IMR-90 (cell line): ENCODE measurements at regions not wholly inside any gene's neighbourhood (a gene's known extent, or its start where the extent isn't known, plus 50 kb on each side); places are given as distances from the start of the nearest gene placed in this dataset.

Experiments
- ATAC-seq: fragments of 200-7000 bp; cut with Tn5 transposase; 2 replicates; pipeline ENCODE4 v1.9.1; 2020; ENCODE audit warnings: low read depth, mild to moderate bottlenecking, moderate library complexity
- BruUV-seq: library from RNA; stranded (reverse); fragments of 400-500 nt; replicated peaks from 2 replicates; lab custom pipeline; 2021; lab: Mats Ljungman, UMichigan
- CTCF ChIA-PET: fragments of 300-600 bp; formaldehyde crosslinking; extraction: SDS; loops from one replicate; lab custom pipeline; 2021; ENCODE audit warnings: antibody characterized with exemption; lab: Yijun Ruan, JAX
- POLR2A ChIA-PET: fragments of 300-600 bp; sonication (Branson Sonifier 250); formaldehyde crosslinking; loops from one replicate; lab custom pipeline; 2022; ENCODE audit warnings: antibody characterized with exemption; ENCODE audit not compliant: unreplicated experiment; lab: Charles Lee
- DNase-seq: peaks from one replicate; pipeline ENCODE4 v3.0.0; 2013
- H2AFZ ChIP-seq: replicated peaks from 2 replicates; pipeline ENCODE3; 2013; ENCODE audit warnings: low read length, mild to moderate bottlenecking; ENCODE audit not compliant: poor library complexity
- H2AK5ac ChIP-seq: 2 replicates; pipeline ENCODE4 v1.6.1; 2013; ENCODE audit warnings: low read depth, low read length, inconsistent platforms
- H2AK9ac ChIP-seq: replicated peaks from 2 replicates; pipeline ENCODE3; 2013; ENCODE audit warnings: mild to moderate bottlenecking, low read depth, low read length, moderate library complexity; ENCODE audit not compliant: poor library complexity
- H2BK120ac ChIP-seq: 2 replicates; pipeline ENCODE4 v1.6.1; 2013; ENCODE audit warnings: low read depth, low read length, inconsistent platforms
- H2BK15ac ChIP-seq: 3 replicates; pipeline ENCODE4 v1.6.1; 2013; ENCODE audit warnings: low read depth, low read length, inconsistent platforms
- H2BK20ac ChIP-seq: 2 replicates; pipeline ENCODE4 v1.6.1; 2013; ENCODE audit warnings: low read depth, mild to moderate bottlenecking, inconsistent platforms, low read length, moderate library complexity
- H2BK5ac ChIP-seq: 2 replicates; pipeline ENCODE4 v1.6.1; 2013; ENCODE audit warnings: mild to moderate bottlenecking, low read depth, low read length, inconsistent platforms; ENCODE audit not compliant: poor library complexity, severe bottlenecking
- H3K14ac ChIP-seq: replicated peaks from 2 replicates; pipeline ENCODE4 v1.6.1; 2013; ENCODE audit warnings: low read depth, low read length, inconsistent platforms
- H3K18ac ChIP-seq: 2 replicates; pipeline ENCODE4 v1.6.1; 2013; ENCODE audit warnings: low read depth, low read length, control low read depth
- H3K23ac ChIP-seq: 2 replicates; pipeline ENCODE4 v1.6.1; 2013; ENCODE audit warnings: low read depth, low read length, inconsistent platforms
- H3K27ac ChIP-seq: 2 replicates; pipeline ENCODE4 v1.5.1; 2013; ENCODE audit warnings: mild to moderate bottlenecking, control low read depth, low read length; ENCODE audit not compliant: insufficient read depth
- H3K27me3 ChIP-seq: 2 replicates; pipeline ENCODE4 v1.6.1; 2013; ENCODE audit warnings: low read length; ENCODE audit not compliant: control insufficient read depth, insufficient read depth
- H3K36me3 ChIP-seq: 2 replicates; pipeline ENCODE4 v1.6.1; 2013; ENCODE audit warnings: low read length, mixed read lengths; ENCODE audit not compliant: control insufficient read depth, insufficient read depth
- H3K4ac ChIP-seq: 2 replicates; pipeline ENCODE4 v1.6.1; 2013; ENCODE audit warnings: low read depth, low read length, inconsistent platforms
- H3K4me1 ChIP-seq: 2 replicates; pipeline ENCODE4 v1.6.1; 2013; ENCODE audit warnings: low read length, mixed read lengths; ENCODE audit not compliant: control insufficient read depth, insufficient read depth
- H3K4me2 ChIP-seq: 2 replicates; pipeline ENCODE4 v1.6.1; 2013; ENCODE audit warnings: low read depth, mild to moderate bottlenecking, control low read depth, low read length, moderate library complexity
- H3K4me3 ChIP-seq: 2 replicates; pipeline ENCODE4 v1.5.1; 2013; ENCODE audit warnings: low read depth, mild to moderate bottlenecking, control low read depth, low read length, moderate library complexity; ENCODE audit not compliant: insufficient read depth
- H3K56ac ChIP-seq: 2 replicates; pipeline ENCODE4 v1.6.1; 2013; ENCODE audit warnings: low read length, inconsistent platforms; ENCODE audit not compliant: insufficient read depth; ENCODE audit errors: extremely low read depth
- H3K79me1 ChIP-seq, 2 experiments: 2 replicates each; pipeline ENCODE4 v1.6.1; 2013; ENCODE audit warnings: low read length in 2 of 2, inconsistent platforms in 1 of 2, low read depth in 1 of 2
- H3K9ac ChIP-seq: 2 replicates; pipeline ENCODE4 v1.6.1; 2013; ENCODE audit warnings: low read depth, low read length, control low read depth
- H3K9me1 ChIP-seq: 2 replicates; pipeline ENCODE4 v1.6.1; 2013; ENCODE audit warnings: low read length, inconsistent platforms; ENCODE audit not compliant: insufficient read depth
- H3K9me3 ChIP-seq: 2 replicates; pipeline ENCODE4 v1.6.1; 2013; ENCODE audit warnings: low read length; ENCODE audit not compliant: control insufficient read depth, insufficient read depth
- H4K20me1 ChIP-seq: 2 replicates; pipeline ENCODE4 v1.6.1; 2013; ENCODE audit warnings: low read length, inconsistent platforms; ENCODE audit not compliant: insufficient read depth
- H4K5ac ChIP-seq: 2 replicates; pipeline ENCODE4 v1.6.1; 2013; ENCODE audit warnings: mild to moderate bottlenecking, low read depth, low read length, control low read depth
- H4K8ac ChIP-seq, 2 experiments: 2 replicates each; pipeline ENCODE4 v1.6.1; 2013; ENCODE audit warnings: low read depth in 2 of 2, low read length in 2 of 2, control low read depth in 1 of 2, inconsistent platforms in 1 of 2
- H4K91ac ChIP-seq: 2 replicates; pipeline ENCODE4 v1.6.1; 2013; ENCODE audit warnings: low read depth, low read length, inconsistent platforms; ENCODE audit not compliant: insufficient read depth
- BHLHE40 ChIP-seq: fragments of 150-350 bp; IDR thresholded peaks from 2 replicates; pipeline ENCODE4 v1.6.1; 2016; ENCODE audit warnings: mild to moderate bottlenecking, low read depth, low read length
- CEBPB ChIP-seq: IDR thresholded peaks from 2 replicates; pipeline ENCODE4 v1.6.1; 2012; ENCODE audit warnings: low read depth, low read length, improper control_type of control experiment
- CHD1 ChIP-seq: IDR thresholded peaks from 2 replicates; pipeline ENCODE4 v1.6.1; 2012; ENCODE audit warnings: low read depth, low read length, improper control_type of control experiment
- CTCF ChIP-seq: conservative IDR thresholded peaks from 2 replicates; pipeline ENCODE4 v1.5.1; 2012; ENCODE audit warnings: mild to moderate bottlenecking, low read depth, low read length, improper control_type of control experiment
- FOS ChIP-seq: fragments of 150-350 bp; IDR thresholded peaks from 2 replicates; pipeline ENCODE4 v1.6.1; 2016; ENCODE audit warnings: low read depth, low read length
- MAFK ChIP-seq: IDR thresholded peaks from 2 replicates; pipeline ENCODE4 v1.6.1; 2012; ENCODE audit warnings: low read depth, low read length, improper control_type of control experiment
- MAZ ChIP-seq: IDR thresholded peaks from 2 replicates; pipeline ENCODE4 v1.6.1; 2012; ENCODE audit warnings: low read depth, mild to moderate bottlenecking, low read length, improper control_type of control experiment, moderate library complexity, borderline replicate concordance
- MXI1 ChIP-seq: IDR thresholded peaks from 2 replicates; pipeline ENCODE4 v1.6.1; 2012; ENCODE audit warnings: low read depth, mild to moderate bottlenecking, low read length, moderate library complexity, borderline replicate concordance
- NFE2L2 ChIP-seq: fragments of 150-350 bp; IDR thresholded peaks from 2 replicates; pipeline ENCODE4 v1.6.1; 2016; ENCODE audit warnings: low read depth, mild to moderate bottlenecking, low read length
- POLR2A ChIP-seq: IDR thresholded peaks from 2 replicates; pipeline ENCODE4 v1.6.1; 2012; ENCODE audit warnings: mild to moderate bottlenecking, low read depth, low read length
- RAD21 ChIP-seq: IDR thresholded peaks from 2 replicates; pipeline ENCODE4 v1.6.1; 2012; ENCODE audit warnings: low read length, improper control_type of control experiment
- RCOR1 ChIP-seq: IDR thresholded peaks from 2 replicates; pipeline ENCODE4 v1.6.1; 2012; ENCODE audit warnings: mild to moderate bottlenecking, low read length, improper control_type of control experiment; ENCODE audit not compliant: insufficient replicate concordance
- RFX5 ChIP-seq: IDR thresholded peaks from 2 replicates; pipeline ENCODE4 v1.8.0; 2012; ENCODE audit warnings: low read depth, mild to moderate bottlenecking, low read length, moderate library complexity
- SMC3 ChIP-seq: fragments of 150-350 bp; IDR thresholded peaks from 2 replicates; pipeline ENCODE4 v1.6.1; 2016; ENCODE audit warnings: low read depth, mild to moderate bottlenecking, antibody characterized with exemption, low read length, moderate library complexity
- WGBS, 2 experiments: methylation state at CpG; one replicate each; pipeline versions ENCODE4 v1.1.5 to v1.1.7; 2013; ENCODE audit warnings: missing lambda C conversion rate in 2 of 2; ENCODE audit not compliant: insufficient read length in 1 of 2; ENCODE audit errors: extremely low coverage in 2 of 2; 5-methylcytosine and 5-hydroxymethylcytosine counted together
- dilution Hi-C: fragments of 300-500 bp; cut with HindIII; formaldehyde crosslinking; loops from one replicate; pipeline ENCODE4 v1.14.3; 2018; ENCODE audit warnings: low sequenced_read_pairs; ENCODE audit not compliant: unreplicated experiment
- in situ Hi-C: fragments of 300-500 bp; cut with MboI; formaldehyde crosslinking; loops from 3 replicates; pipeline ENCODE4 v1.14.3; 2019; ENCODE audit warnings: low sequenced_read_pairs, inconsistent platforms, mixed read lengths
- intact Hi-C: fragments of 100-400 bp; cut with micrococcal nuclease; formaldehyde crosslinking; loops from 2 replicates; pipeline ENCODE4 v1.10.0; 2022
- TF ChIP-seq, protein P1 (sequence below): fragments of 150-350 bp; IDR thresholded peaks from 2 replicates; pipeline ENCODE4 v1.6.1; 2017; ENCODE audit warnings: mild to moderate bottlenecking, antibody characterized with exemption, low read length, low read depth
- TF ChIP-seq, protein P2 (sequence below): fragments of 150-350 bp; IDR thresholded peaks from 2 replicates; pipeline ENCODE4 v1.6.1; 2016; ENCODE audit warnings: low read depth, mild to moderate bottlenecking, low read length, moderate library complexity, borderline replicate concordance

GRCh38 chrX:35696760-35697234, 101.3 kb upstream of the MAGEB16 start:
- Histone ChIP-seq H3K9me1 (no peaks in the 10 kb centered on the region), H3K27me3 (no peaks in the 10 kb centered on the region), H2BK15ac (no peak overlapping the region), H3K4me1 (no peaks in the 10 kb centered on the region), H3K14ac (no peak overlapping the region), H3K27ac (no peak overlapping the region), H2AFZ (no peak overlapping the region), H3K18ac (no peak overlapping the region), H3K4ac (no peak overlapping the region), H3K9ac (no peak overlapping the region), H2BK120ac (no peak overlapping the region), H4K20me1 (no peaks in the 10 kb centered on the region), H2BK5ac (no peak overlapping the region), H4K8ac (no peak overlapping the region), H4K5ac (no peak overlapping the region), H2AK9ac (no peak overlapping the region), H3K9me3 (peaks cover 2% of the 10 kb centered on the region; the same call in 1 of the 2 replicates), H3K4me2 (no peak overlapping the region), H4K91ac (no peak overlapping the region), H2BK20ac (no peak overlapping the region), H2AK5ac (no peak overlapping the region), H3K56ac (no peak overlapping the region), H3K23ac (no peak overlapping the region), H3K79me1 (no peaks in the 10 kb centered on the region), H3K4me3 (no peak overlapping the region), H3K36me3 (no peaks in the 10 kb centered on the region)
- intact Hi-C loops (no loop called here), dilution Hi-C loops (no loop called here), in situ Hi-C loops (no loop called here)
- BruUV-seq = no TSS peak
- DNase-seq (no peak), ATAC-seq (no peak)
- CTCF ChIA-PET = no interaction called here
- TF ChIP-seq RFX5 = no peak
- TF ChIP-seq POLR2A = no peak
- no peak for TF ChIP-seq MAFK
- no peak for TF ChIP-seq NFE2L2
- TF ChIP-seq BHLHE40 = no peak
- TF ChIP-seq FOS = no peak
- no peak for TF ChIP-seq CEBPB
- no peak for TF ChIP-seq MAZ
- no peak for TF ChIP-seq SMC3
- TF ChIP-seq, protein P1, sequence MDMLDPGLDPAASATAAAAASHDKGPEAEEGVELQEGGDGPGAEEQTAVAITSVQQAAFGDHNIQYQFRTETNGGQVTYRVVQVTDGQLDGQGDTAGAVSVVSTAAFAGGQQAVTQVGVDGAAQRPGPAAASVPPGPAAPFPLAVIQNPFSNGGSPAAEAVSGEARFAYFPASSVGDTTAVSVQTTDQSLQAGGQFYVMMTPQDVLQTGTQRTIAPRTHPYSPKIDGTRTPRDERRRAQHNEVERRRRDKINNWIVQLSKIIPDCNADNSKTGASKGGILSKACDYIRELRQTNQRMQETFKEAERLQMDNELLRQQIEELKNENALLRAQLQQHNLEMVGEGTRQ = no peak
- TF ChIP-seq, protein P2, sequence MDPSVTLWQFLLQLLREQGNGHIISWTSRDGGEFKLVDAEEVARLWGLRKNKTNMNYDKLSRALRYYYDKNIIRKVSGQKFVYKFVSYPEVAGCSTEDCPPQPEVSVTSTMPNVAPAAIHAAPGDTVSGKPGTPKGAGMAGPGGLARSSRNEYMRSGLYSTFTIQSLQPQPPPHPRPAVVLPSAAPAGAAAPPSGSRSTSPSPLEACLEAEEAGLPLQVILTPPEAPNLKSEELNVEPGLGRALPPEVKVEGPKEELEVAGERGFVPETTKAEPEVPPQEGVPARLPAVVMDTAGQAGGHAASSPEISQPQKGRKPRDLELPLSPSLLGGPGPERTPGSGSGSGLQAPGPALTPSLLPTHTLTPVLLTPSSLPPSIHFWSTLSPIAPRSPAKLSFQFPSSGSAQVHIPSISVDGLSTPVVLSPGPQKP = no peak
- no peak for TF ChIP-seq CHD1
- TF ChIP-seq MXI1 = no peak
- no peak for TF ChIP-seq CTCF
- no peak for TF ChIP-seq RCOR1
- TF ChIP-seq RAD21 = no peak
- POLR2A ChIA-PET = no interaction called here
- no CpG with 5 or more reads among the region's 2 CpGs for WGBS, 2 experiments
